OCI-LY3 (cell line): ENCODE measurements at regions not wholly inside any gene's neighbourhood (a gene's known extent, or its start where the extent isn't known, plus 50 kb on each side); places are given as distances from the start of the nearest gene placed in this dataset.

Experiments used
- CTCF ChIP-seq: fragments of 200-600, 300-600 bp; sonication (generic); IDR thresholded peaks from 2 replicates; pipeline ENCODE4 v1.5.1; 2014; ENCODE audit warnings: antibody characterized with exemption, low read length, low read depth
- EZH2phosphoT487 ChIP-seq: fragments of 200-600 bp; shearing (Covaris generic); IDR thresholded peaks from 2 replicates; pipeline ENCODE4 v1.6.1; 2018; ENCODE audit warnings: antibody characterized with exemption, mixed run types, low read depth

GRCh38 chr13:44322928-44323327, 50.7 kb upstream of the SERP2 start:
- no peak for TF ChIP-seq CTCF
- TF ChIP-seq EZH2phosphoT487 = no peak
